ENCODE measurements at regions not wholly inside any gene's neighbourhood (a gene's known extent, or its start where the extent isn't known, plus 50 kb on each side); places are given as distances from the start of the nearest gene placed in this dataset.

DNA sequence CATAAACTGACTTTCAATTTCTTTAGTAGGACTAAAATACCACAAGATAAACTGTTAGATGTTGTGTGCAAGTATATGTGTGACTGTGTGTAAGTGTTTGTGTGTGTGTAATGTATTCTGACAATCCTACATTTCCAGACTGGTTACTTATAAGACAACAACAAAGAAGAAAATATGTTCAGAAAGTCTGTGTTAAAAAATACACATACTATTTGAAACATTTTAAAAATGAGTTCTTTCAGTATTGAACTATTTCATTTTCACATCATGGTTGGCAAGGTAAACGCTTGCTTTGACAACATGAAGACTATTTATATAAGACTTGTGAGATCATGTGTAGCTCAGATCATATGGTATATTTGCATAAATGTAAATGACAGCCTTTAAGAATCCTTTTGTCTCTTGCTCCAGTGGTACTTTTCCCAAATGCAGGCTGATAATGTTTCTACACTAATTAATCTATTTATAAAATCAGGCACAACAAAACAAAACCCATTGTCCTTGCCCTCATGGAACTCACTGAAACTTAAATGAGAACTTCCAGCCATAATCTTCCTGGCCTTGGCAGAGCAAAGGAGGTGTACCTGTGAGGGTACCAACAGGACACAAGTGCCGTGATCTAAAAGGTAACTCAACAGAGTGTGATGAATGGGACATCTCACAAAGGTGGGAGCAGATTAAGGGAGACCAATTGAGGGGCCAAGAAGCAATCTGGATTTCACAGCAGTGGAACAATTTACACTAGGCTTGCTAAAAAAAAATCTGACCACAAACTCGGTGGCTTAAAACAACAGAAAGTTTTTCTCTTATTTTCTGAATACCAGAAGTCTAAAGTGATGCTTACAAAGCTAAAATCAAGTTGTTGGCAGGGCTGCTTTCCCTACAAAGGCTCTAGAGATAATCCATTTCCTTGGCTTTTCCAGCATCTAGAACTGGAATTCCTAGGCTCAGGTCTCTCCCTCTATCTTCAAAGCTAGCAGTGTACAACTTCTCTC is 349.0 kb downstream of the TBC1D4 start:
- no peak for DNase-seq (ENCODE audit: low read depth in 2 of 2)

DNA sequence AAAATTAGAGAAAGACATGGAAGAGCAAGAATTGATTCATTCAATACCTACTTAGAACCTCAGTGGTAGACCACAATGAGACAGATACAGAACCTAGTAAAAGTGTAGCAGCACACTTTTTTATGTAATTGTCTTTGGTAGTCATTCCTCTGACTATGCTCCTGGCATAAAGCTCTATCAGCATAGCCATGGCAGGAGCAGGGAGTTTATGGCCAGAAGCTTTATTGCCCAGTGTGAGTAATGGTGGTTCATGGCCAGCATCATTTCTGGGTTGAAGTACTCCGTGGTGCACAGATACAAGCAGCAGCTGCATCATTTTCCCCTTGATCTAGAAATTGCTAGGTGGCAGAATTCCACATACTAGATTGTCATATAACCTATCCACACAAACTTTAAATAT is 352.6 kb downstream of the TBC1D4 start:
- DNase-seq (ENCODE audit: low read depth in 2 of 2) = no peak

DNA sequence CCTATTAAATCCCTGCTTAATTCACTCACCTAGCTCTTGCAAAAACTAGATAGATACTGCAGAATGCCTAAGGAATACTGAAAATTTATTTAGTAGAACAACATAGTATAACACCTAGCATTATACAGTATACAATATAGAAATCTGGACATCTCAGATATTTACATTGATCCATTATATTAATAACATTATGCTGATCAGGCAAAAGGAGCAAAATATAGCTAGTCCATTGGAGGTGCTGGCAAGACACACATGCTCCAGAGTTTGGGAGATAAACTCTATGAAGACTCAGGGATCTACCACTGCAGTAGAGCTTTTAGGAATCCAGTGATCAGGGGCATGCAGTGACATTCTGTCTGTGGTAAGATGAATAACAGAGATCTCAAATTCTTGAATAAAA is 357.6 kb downstream of the TBC1D4 start:
- no peak for DNase-seq (ENCODE audit: low read depth in 2 of 2)

DNA sequence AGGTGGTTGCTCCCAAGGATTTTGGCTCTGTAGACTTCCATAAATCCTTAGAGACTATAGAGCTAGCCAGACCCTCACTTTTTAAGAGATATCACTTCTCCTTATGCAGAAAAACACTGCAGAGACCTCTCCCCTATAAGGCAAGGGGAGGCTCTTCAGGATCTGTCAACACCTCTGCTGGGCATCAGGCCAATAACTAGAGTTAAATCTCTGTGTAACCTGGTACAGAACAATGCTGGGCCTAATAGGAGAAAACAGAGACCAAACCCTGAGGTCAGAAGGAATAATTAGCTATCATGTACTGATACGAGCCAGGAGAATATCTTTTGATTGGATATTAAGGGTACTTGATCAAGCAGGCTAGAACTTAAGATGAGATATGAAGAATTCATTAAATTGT is 358.5 kb downstream of the TBC1D4 start:
- no peak for DNase-seq (ENCODE audit: low read depth in 2 of 2)

DNA sequence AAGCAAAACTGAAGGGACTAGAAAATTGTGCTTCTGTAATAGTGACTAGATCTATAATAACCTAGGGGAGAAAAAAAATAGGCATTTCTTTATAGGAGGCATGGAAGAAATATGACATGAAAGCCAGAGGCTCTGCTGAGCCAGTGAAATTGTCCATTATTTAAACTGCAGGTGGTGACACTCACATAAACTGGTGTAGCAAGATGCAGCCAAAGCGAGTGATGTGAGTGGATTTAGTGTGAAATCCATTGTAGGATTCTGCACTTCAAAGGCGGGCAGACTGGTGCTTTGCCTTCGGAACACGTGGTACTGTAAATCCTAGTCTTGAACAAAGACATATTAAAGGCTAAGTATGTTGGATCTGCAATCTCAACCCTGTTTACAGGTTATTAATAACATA is 361.9 kb downstream of the TBC1D4 start:
- no peak for DNase-seq (ENCODE audit: low read depth in 2 of 2)

DNA sequence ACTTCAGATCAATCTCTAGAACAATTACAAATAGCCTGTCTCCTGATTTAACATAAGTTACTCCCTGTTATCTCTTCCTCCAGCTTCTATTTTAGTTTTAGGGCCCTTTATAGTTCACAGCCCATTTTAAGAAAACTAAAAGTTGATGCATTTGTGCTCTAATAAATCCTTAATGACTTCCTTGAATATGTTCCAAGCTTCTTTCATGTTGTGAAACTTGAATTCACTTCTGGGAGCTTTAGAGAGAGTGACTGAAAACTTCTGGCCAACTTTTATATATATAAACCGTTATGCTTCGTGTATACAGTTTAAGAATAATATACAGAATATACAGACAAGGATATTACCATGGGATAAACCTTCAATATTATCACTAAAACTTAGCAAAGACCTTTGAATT is 366.8 kb downstream of the TBC1D4 start:
- DNase-seq (ENCODE audit: low read depth in 2 of 2) = no peak

DNA sequence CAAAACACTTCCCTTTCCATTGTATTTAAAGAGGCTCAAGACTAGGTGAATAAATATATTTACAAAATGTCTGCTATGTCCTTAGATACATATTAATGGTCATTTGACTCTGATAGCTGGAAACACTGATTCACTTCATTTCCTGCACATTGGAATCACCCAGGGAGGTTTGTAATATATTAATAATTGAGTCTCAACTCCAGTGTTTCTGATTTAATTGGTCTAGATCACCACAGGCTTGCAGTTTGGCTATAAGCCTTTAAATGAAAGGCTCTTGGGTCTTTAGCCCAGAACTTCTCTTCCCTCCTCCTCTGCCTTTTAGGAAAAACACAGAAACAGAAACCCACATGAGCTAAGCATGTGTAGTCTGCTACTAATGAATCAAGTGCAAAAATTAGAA is 378.0 kb downstream of the TBC1D4 start:
- no peak for DNase-seq (ENCODE audit: low read depth in 2 of 2)

DNA sequence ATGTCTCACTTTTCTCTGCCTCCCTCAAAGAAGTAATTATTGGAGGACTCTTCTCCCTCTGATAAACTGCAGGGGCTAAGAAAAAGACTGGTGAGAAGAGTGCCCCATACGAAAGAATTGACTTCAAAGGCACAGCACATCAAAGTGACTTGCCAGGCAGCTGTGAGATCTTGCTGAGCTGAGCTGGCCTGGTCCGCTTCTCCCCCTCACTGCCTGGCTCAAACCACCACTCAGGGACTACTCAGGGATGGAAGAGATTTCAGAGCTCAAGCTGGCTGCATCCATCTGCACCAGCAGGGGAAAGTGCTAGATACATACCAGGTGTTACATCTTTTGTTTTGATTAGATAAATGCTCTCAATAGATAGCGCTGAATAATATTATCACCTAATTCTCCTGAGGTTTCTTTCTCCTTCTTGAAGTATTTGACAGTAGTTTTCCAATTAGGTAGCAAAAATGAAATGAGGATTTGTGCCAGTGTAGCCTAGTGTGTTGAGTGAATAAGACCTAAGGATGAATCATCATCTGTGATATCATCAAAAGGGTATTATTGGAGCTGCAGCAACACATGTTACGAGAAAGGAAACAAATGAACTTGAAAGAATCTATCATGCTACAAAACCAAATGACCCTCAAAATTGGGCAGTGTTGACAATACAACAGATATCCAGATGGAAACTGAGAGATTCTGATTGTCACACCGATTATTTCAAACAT is 379.8 kb downstream of the TBC1D4 start:
- no peak for DNase-seq (ENCODE audit: low read depth in 2 of 2)

DNA sequence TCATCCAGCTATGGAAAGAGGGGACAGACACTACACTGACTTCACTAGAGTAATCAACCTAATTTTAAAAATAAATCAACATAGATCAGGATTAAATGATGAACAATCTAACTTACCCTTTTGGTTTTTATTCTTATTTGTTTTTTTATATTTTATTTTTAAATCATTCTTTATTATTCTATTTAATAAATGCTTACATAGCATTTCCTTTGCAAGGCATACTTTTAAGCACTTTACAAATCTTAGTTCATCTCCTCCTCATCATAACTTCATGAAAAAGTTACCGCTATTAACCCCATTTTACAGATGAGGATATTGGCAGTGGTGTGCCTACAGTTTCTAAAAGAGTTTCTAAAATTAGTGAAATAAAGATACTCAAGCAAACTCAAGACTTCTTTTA is 380.6 kb downstream of the TBC1D4 start:
- no peak for DNase-seq (ENCODE audit: low read depth in 2 of 2)

DNA sequence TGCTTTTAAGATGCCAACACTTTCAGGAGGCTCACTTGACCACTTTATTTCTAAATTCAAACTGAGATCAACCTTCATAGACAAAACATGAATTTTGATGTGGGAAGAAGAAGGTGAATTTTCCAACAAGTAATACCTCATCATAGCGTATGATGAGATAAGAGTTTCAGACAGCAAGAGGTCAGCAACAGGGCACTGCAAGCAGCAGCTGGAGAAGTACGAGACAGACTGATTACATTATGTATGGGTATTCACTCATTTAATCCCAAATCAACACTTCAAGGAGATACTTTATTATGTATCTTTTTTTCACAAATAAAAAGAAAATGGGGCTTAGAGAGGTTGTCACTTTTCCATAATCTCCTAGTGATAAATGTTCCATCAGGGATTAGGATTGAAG is 389.8 kb downstream of the TBC1D4 start:
- DNase-seq (ENCODE audit: low read depth in 2 of 2) = no peak

DNA sequence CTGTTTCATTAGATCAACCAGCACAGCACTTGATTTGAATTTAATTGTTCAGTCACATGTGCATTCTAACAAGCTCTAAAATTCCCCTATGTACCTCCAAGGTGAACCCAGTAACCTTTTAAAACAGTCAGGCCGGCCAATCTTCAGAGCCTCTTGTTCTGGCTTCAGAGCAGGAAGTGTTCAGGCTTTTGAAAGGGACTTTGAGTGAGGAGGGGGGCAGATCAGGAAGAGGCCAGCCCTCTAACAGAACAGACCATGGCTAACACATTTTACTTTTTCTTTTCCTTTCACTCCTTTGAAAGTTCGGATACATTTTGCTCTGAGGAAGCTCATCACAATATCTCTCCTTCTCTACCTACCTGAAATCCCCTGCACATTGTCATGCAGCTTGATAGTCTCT is 390.3 kb downstream of the TBC1D4 start:
- DNase-seq (ENCODE audit: low read depth in 2 of 2) = no peak

DNA sequence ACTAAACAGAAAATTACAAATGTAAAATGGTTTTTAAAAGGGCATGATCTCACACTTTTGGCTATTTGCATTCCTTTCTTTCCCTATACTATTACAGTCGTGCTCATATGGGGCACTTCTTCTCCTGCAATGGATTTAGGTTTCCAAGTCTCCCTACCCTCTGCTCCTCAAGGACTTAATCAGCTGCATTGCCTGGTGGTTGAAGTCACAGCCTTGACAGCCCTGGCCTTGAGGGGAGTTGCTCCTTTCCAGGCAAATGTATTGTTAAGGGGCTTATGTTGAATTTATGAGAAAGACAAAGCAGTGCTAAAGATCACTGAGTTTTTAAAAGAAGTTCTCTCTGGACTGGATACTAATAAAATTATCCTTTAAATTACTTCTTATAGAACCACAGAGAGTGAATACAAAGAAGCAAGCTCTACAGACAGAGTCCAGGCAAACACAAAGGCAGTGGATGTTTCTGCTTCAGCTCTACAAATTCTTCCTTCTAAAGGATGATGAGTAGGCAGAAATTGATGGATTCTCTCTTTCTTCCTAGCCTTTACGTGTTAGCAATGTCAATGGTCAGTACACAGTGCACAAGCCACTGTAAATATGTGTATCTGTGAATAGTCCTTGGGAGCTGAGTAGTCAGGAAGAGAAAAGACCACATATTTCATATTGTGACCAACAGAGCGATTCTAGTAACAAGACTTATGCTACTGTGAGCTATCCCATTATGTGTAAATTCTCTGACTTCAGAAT is 390.9 kb downstream of the TBC1D4 start:
- no peak for DNase-seq (ENCODE audit: low read depth in 2 of 2)

DNA sequence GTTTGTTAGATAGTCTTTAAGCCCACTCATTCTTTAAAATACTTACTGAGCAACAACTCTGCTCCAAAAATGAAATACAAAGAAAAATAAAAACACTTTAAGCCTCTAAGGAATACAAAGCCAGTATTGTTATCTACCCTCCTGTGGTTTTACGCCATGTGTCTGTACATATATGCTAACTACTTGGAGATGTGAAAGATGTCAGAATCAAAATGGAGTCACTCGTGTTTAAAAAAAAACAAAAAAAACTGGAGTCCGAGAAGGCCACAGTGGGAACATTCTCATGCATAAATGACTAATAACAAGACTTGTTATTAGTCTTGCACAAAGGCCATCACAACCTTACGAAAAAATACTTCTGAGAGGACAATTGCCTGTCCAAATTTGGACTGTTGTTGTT is 393.1 kb downstream of the TBC1D4 start:
- DNase-seq (ENCODE audit: low read depth in 2 of 2) = no peak

DNA sequence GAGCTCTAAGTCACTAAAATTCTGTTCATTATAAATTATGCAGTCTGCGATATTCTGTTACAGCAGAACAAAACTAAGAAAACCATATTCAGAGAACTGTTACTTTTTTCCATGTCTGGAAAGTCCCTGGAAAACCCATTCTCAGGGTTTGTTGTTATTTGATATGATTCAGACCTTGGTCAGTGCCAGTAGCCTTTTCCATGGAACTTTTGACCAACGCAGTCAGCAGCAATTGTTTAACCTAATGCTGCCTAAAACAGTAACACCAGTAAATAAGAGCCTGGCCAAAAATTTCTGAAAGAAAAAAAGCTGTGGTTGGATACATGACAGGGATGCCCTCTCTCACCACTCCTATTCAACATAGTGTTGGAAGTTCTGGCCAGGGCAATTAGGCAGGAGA is 402.7 kb downstream of the TBC1D4 start:
- DNase-seq (ENCODE audit: low read depth in 2 of 2) = no peak

DNA sequence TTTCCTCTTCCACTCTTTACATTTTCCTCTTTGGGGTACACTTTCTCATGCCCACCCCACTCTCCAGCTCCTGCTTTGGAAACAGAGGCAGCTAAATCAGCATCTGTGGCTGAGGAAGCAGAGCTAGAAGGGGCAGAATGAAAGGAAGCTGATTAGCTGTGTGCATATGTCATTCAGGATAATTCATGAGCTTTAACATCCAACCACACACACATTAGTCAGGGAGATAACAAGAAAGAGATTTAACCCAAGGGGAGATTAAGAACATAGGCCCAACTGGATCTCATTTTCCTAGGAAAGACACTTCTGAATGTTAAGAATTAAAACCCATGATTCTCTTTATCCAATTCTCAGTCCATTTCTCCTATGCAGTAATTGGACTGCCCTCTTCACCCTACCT is 405.5 kb downstream of the TBC1D4 start:
- DNase-seq (ENCODE audit: low read depth in 2 of 2) = no peak

DNA sequence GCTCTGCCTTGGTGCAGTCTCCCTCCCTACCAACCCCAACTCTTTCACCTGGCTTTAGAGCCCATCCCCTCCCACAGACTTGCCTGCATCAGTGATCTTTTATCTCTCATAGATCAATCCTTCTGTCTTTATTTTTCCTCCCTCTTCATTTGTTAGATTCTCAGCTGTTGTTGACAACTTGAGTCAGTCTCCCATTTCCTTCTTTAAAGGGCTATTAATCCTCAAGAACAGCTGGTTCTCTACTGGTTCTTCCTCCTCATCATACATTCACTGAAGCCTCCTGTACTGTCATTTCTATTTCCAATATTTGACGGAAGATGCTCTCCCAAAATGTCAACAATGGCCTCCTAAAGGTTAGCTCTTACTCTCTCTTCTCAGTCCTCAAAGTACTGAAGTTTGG is 408.2 kb downstream of the TBC1D4 start:
- no peak for DNase-seq (ENCODE audit: low read depth in 2 of 2)

DNA sequence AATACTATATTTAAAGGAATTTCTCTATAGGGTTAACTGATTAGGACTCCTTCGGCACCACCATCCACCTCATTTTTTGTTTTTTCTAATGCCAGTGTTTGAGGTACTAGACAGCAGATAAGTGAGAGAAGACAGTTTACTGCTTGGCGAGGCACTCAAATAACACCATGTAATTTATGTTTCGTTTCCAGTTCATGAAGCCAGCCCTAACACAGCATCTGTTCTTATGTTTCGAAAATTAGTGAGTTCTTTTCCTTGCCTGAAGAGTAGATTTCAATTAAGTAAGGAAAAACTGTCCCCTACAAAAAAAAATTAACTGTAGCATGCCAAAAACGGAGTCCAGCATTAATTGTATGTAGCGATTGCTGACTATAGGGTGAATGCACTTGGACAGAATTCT is 409.1 kb downstream of the TBC1D4 start:
- no peak for DNase-seq (ENCODE audit: low read depth in 2 of 2)

DNA sequence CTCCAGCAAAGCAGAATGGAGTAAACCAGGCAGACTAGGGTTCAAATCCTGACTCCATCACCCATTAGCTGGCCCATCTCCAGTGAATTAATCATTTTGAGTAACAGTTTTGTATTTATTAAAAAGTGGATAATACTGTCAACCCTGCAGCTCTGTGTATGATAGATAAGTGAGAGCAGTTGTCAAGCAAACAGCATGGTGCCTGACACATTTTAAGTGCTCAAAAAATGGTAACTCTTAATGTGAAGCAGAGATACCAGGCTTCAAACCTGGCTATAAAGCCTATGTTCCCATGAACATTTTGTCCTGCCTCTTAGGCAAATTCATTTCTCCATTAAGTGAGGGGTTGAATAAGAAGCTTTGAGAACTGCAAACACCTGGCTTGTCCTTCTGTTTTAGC is 409.6 kb downstream of the TBC1D4 start:
- DNase-seq (ENCODE audit: low read depth in 2 of 2) = no peak

DNA sequence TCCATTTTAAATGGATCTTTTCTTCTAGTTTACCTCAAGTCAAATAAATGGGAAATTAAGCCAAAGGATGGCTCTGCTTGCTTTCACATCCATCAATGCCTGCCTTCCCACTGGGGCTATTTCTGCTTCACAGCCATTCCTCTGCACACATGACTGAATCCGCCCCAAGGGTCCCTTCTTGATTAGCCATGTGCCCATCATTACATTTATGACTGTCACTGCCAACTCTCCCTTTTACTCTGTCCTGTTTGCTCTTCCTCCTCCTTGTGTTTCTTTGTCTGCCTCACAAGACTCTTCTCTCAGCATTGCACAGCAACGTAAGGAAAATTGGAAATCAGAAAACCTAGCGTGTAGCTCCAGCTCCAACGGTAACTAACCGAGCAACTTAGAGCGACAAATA is 410.2 kb downstream of the TBC1D4 start:
- DNase-seq (ENCODE audit: low read depth in 2 of 2) = no peak

DNA sequence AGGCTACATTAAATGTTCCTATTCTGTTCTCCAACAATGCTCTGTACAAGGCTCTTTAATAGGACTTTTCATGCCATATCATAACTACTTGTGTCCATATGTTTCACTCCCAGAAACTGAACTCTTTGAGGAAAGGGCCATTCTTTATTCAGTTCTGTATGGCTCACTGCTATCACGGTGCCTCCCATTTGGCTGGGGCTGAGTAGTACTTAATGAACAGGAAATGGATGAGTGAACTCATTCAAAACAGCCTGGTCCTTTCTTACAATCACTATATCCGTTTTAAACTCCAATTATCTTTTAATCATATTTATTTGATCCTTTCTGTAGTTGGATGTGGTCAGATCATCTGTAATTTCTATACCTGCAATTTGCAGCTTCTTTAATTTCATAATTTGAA is 410.6 kb downstream of the TBC1D4 start:
- DNase-seq (ENCODE audit: low read depth in 2 of 2) = no peak

DNA sequence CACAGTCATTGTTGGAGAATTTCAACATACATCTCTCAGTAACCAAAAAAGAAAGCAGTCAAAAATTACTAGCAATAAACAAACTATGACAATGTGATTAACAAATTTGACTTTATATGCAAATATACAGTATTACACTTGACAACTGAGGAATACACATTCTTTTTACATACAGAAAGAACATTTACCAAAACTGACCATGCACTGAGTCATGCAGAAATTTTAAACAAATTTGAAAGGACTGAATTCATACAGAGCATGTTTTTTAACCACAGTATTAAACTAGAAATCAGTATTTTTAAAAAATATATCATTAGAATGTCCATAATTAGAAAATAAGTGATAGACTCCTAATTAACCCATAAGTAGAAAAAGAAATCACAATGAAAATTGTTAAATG is 420.1 kb downstream of the TBC1D4 start:
- no peak for DNase-seq (ENCODE audit: low read depth in 2 of 2)

DNA sequence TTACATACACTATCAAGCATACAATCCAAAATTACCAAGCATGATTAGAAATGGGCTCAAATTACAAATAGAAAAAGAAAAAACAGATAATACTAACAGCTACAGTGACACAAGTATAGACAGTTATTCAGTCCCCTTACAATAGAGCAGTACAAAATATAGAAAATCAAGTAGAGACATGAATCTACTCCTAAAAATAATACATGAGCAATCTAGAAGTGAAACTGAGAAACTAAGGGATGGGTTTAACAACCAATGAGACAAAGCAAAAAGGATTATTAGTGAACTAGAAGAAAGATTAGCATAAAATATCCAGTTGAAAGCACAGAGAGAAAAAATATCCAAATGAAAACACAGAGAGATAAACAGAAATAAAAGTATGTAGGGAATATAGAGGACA is 426.7 kb downstream of the TBC1D4 start:
- DNase-seq (ENCODE audit: low read depth in 2 of 2) = no peak

DNA sequence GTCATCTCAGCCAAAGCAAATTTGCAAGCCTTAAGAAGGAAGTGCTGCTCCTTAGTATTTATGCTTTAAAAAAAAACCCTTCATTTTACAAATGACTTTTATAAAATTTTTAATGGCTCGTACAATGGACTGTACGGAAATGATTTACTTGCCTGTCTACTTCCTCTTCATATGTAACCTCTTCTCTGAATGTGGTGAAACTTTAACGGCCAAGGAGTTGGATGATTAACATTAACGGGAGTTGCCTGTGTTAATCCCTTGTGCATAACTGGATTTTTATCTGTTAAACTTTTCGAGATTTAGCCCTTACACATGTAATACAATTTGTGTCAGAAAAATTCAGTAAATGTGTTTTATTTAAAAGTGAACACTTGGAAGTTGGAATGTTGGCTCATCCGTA is 429.4 kb downstream of the TBC1D4 start:
- no peak for DNase-seq (ENCODE audit: low read depth in 2 of 2)

Data from stimulated activated CD8-positive, alpha-beta memory T cell treated with anti-CD3 and anti-CD28 coated beads, Interleukin-7, amount 100 ng/mL, for 4 hours (primary cell).